IMR-90 (cell line): ENCODE measurements at regions not wholly inside any gene's neighbourhood (a gene's known extent, or its start where the extent isn't known, plus 50 kb on each side); places are given as distances from the start of the nearest gene placed in this dataset.
A peak's percentile ranks its signal among the peaks of the same experiment; 100 is the strongest.

ENCODE experiments used
- ATAC-seq: fragments of 200-7000 bp; cut with Tn5 transposase; 2 replicates; pipeline ENCODE4 v1.9.1; 2020; ENCODE audit warnings: low read depth, mild to moderate bottlenecking, moderate library complexity
- BruUV-seq: library from RNA; stranded (reverse); fragments of 400-500 nt; replicated peaks from 2 replicates; lab custom pipeline; 2021; lab: Mats Ljungman, UMichigan
- CTCF ChIA-PET: fragments of 300-600 bp; formaldehyde crosslinking; extraction: SDS; loops from one replicate; lab custom pipeline; 2021; ENCODE audit warnings: antibody characterized with exemption; lab: Yijun Ruan, JAX
- POLR2A ChIA-PET: fragments of 300-600 bp; sonication (Branson Sonifier 250); formaldehyde crosslinking; loops from one replicate; lab custom pipeline; 2022; ENCODE audit warnings: antibody characterized with exemption; ENCODE audit not compliant: unreplicated experiment; lab: Charles Lee
- DNase-seq: peaks from one replicate; pipeline ENCODE4 v3.0.0; 2013
- H2AFZ ChIP-seq: replicated peaks from 2 replicates; pipeline ENCODE3; 2013; ENCODE audit warnings: low read length, mild to moderate bottlenecking; ENCODE audit not compliant: poor library complexity
- H2AK5ac ChIP-seq: 2 replicates; pipeline ENCODE4 v1.6.1; 2013; ENCODE audit warnings: low read depth, low read length, inconsistent platforms
- H2AK9ac ChIP-seq: replicated peaks from 2 replicates; pipeline ENCODE3; 2013; ENCODE audit warnings: mild to moderate bottlenecking, low read depth, low read length, moderate library complexity; ENCODE audit not compliant: poor library complexity
- H2BK120ac ChIP-seq: 2 replicates; pipeline ENCODE4 v1.6.1; 2013; ENCODE audit warnings: low read depth, low read length, inconsistent platforms
- H2BK15ac ChIP-seq: 3 replicates; pipeline ENCODE4 v1.6.1; 2013; ENCODE audit warnings: low read depth, low read length, inconsistent platforms
- H2BK20ac ChIP-seq: 2 replicates; pipeline ENCODE4 v1.6.1; 2013; ENCODE audit warnings: low read depth, mild to moderate bottlenecking, inconsistent platforms, low read length, moderate library complexity
- H2BK5ac ChIP-seq: 2 replicates; pipeline ENCODE4 v1.6.1; 2013; ENCODE audit warnings: mild to moderate bottlenecking, low read depth, low read length, inconsistent platforms; ENCODE audit not compliant: poor library complexity, severe bottlenecking
- H3K14ac ChIP-seq: replicated peaks from 2 replicates; pipeline ENCODE4 v1.6.1; 2013; ENCODE audit warnings: low read depth, low read length, inconsistent platforms
- H3K18ac ChIP-seq: 2 replicates; pipeline ENCODE4 v1.6.1; 2013; ENCODE audit warnings: low read depth, low read length, control low read depth
- H3K23ac ChIP-seq: 2 replicates; pipeline ENCODE4 v1.6.1; 2013; ENCODE audit warnings: low read depth, low read length, inconsistent platforms
- H3K27ac ChIP-seq: 2 replicates; pipeline ENCODE4 v1.5.1; 2013; ENCODE audit warnings: mild to moderate bottlenecking, control low read depth, low read length; ENCODE audit not compliant: insufficient read depth
- H3K27me3 ChIP-seq: 2 replicates; pipeline ENCODE4 v1.6.1; 2013; ENCODE audit warnings: low read length; ENCODE audit not compliant: control insufficient read depth, insufficient read depth
- H3K36me3 ChIP-seq: 2 replicates; pipeline ENCODE4 v1.6.1; 2013; ENCODE audit warnings: low read length, mixed read lengths; ENCODE audit not compliant: control insufficient read depth, insufficient read depth
- H3K4ac ChIP-seq: 2 replicates; pipeline ENCODE4 v1.6.1; 2013; ENCODE audit warnings: low read depth, low read length, inconsistent platforms
- H3K4me1 ChIP-seq: 2 replicates; pipeline ENCODE4 v1.6.1; 2013; ENCODE audit warnings: low read length, mixed read lengths; ENCODE audit not compliant: control insufficient read depth, insufficient read depth
- H3K4me2 ChIP-seq: 2 replicates; pipeline ENCODE4 v1.6.1; 2013; ENCODE audit warnings: low read depth, mild to moderate bottlenecking, control low read depth, low read length, moderate library complexity
- H3K4me3 ChIP-seq: 2 replicates; pipeline ENCODE4 v1.5.1; 2013; ENCODE audit warnings: low read depth, mild to moderate bottlenecking, control low read depth, low read length, moderate library complexity; ENCODE audit not compliant: insufficient read depth
- H3K56ac ChIP-seq: 2 replicates; pipeline ENCODE4 v1.6.1; 2013; ENCODE audit warnings: low read length, inconsistent platforms; ENCODE audit not compliant: insufficient read depth; ENCODE audit errors: extremely low read depth
- H3K79me1 ChIP-seq, 2 experiments: 2 replicates each; pipeline ENCODE4 v1.6.1; 2013; ENCODE audit warnings: low read length in 2 of 2, inconsistent platforms in 1 of 2, low read depth in 1 of 2
- H3K9ac ChIP-seq: 2 replicates; pipeline ENCODE4 v1.6.1; 2013; ENCODE audit warnings: low read depth, low read length, control low read depth
- H3K9me1 ChIP-seq: 2 replicates; pipeline ENCODE4 v1.6.1; 2013; ENCODE audit warnings: low read length, inconsistent platforms; ENCODE audit not compliant: insufficient read depth
- H3K9me3 ChIP-seq: 2 replicates; pipeline ENCODE4 v1.6.1; 2013; ENCODE audit warnings: low read length; ENCODE audit not compliant: control insufficient read depth, insufficient read depth
- H4K20me1 ChIP-seq: 2 replicates; pipeline ENCODE4 v1.6.1; 2013; ENCODE audit warnings: low read length, inconsistent platforms; ENCODE audit not compliant: insufficient read depth
- H4K5ac ChIP-seq: 2 replicates; pipeline ENCODE4 v1.6.1; 2013; ENCODE audit warnings: mild to moderate bottlenecking, low read depth, low read length, control low read depth
- H4K8ac ChIP-seq, 2 experiments: 2 replicates each; pipeline ENCODE4 v1.6.1; 2013; ENCODE audit warnings: low read depth in 2 of 2, low read length in 2 of 2, control low read depth in 1 of 2, inconsistent platforms in 1 of 2
- H4K91ac ChIP-seq: 2 replicates; pipeline ENCODE4 v1.6.1; 2013; ENCODE audit warnings: low read depth, low read length, inconsistent platforms; ENCODE audit not compliant: insufficient read depth
- CEBPB ChIP-seq: IDR thresholded peaks from 2 replicates; pipeline ENCODE4 v1.6.1; 2012; ENCODE audit warnings: low read depth, low read length, improper control_type of control experiment
- FOS ChIP-seq: fragments of 150-350 bp; IDR thresholded peaks from 2 replicates; pipeline ENCODE4 v1.6.1; 2016; ENCODE audit warnings: low read depth, low read length
- MAFK ChIP-seq: IDR thresholded peaks from 2 replicates; pipeline ENCODE4 v1.6.1; 2012; ENCODE audit warnings: low read depth, low read length, improper control_type of control experiment
- WGBS, 2 experiments: methylation state at CpG; one replicate each; pipeline versions ENCODE4 v1.1.5 to v1.1.7; 2013; ENCODE audit warnings: missing lambda C conversion rate in 2 of 2; ENCODE audit not compliant: insufficient read length in 1 of 2; ENCODE audit errors: extremely low coverage in 2 of 2; 5-methylcytosine and 5-hydroxymethylcytosine counted together
- dilution Hi-C: fragments of 300-500 bp; cut with HindIII; formaldehyde crosslinking; loops from one replicate; pipeline ENCODE4 v1.14.3; 2018; ENCODE audit warnings: low sequenced_read_pairs; ENCODE audit not compliant: unreplicated experiment
- in situ Hi-C: fragments of 300-500 bp; cut with MboI; formaldehyde crosslinking; loops from 3 replicates; pipeline ENCODE4 v1.14.3; 2019; ENCODE audit warnings: low sequenced_read_pairs, inconsistent platforms, mixed read lengths
- intact Hi-C: fragments of 100-400 bp; cut with micrococcal nuclease; formaldehyde crosslinking; loops from 2 replicates; pipeline ENCODE4 v1.10.0; 2022

- 100% methylated on average over 1 of the region's 2 CpGs; no CpG with 5 or more reads in 1 of the 2 experiments for WGBS, 2 experiments
- Histone ChIP-seq H2BK20ac (no peak overlapping the region), H2AFZ (no peak overlapping the region), H3K4me2 (no peak overlapping the region), H4K20me1 (no peaks in the 10 kb centered on the region), H2BK5ac (no peak overlapping the region), H3K79me1 (no peaks in the 10 kb centered on the region), H2BK120ac (no peak overlapping the region), H3K18ac (no peak overlapping the region), H3K56ac (no peak overlapping the region), H3K9me3 (no peaks in the 10 kb centered on the region), H4K91ac (no peak overlapping the region), H3K9ac (no peak overlapping the region), H3K27me3 (no peaks in the 10 kb centered on the region), H2AK5ac (no peak overlapping the region), H4K5ac (no peak overlapping the region), H4K8ac (no peak overlapping the region), H3K14ac (no peak overlapping the region), H3K23ac (no peak overlapping the region), H3K36me3 (no peaks in the 10 kb centered on the region), H2AK9ac (no peak overlapping the region), H2BK15ac (no peak overlapping the region), H3K4me3 (no peak overlapping the region), H3K27ac (no peak overlapping the region), H3K4me1 (no peaks in the 10 kb centered on the region), H3K9me1 (no peaks in the 10 kb centered on the region), H3K4ac (no peak overlapping the region)
- ATAC-seq: no peak
- in situ Hi-C loops: no loop called here
- intact Hi-C loops: no loop called here
- peak; percentile 66 for TF ChIP-seq MAFK
- TF ChIP-seq FOS: no peak
- no peak for TF ChIP-seq CEBPB
- ChIA-PET POLR2A (no interaction called here), CTCF (no interaction called here)
- no peak for DNase-seq
- no TSS peak for BruUV-seq
- dilution Hi-C loops: no loop called here
Observed at GRCh38 chr3:109644332-109644731, 307.0 kb upstream of the DPPA4 start.
